ENCODE measurements at regions not wholly inside any gene's neighbourhood (a gene's known extent, or its start where the extent isn't known, plus 50 kb on each side); places are given as distances from the start of the nearest gene placed in this dataset.

DNA sequence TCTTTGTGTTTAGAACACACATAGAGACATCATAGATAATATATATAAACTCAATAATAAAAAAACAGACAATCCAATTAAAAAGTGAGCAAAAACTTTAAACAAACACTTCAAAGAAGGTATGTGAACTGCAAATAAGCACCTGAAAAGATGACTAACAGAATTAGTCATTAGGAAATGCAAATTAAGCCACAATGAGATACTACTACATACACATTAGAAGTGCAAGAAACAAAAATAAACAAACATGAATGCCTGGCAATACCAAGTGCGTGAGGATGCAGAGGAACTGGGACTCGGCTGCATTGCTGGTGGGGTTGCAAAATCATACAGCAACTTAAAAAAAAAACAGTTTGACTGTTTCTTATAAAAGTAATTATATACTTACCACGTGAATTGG is 799.0 kb downstream of the KCNJ2 start:
- TF ChIP-seq TCF12 (IDR thresholded peaks at IDR 0.05; ENCODE audit: low read depth) (no peak), CREB1 (IDR thresholded peaks at IDR 0.05; ENCODE audit: low read depth) (no peak), TEAD4 (IDR thresholded peaks at IDR 0.05) (no peak), FOXM1 (IDR thresholded peaks at IDR 0.05; ENCODE audit: borderline replicate concordance, low read depth) (no peak), RAD21 (IDR thresholded peaks at IDR 0.05; ENCODE audit: low read depth) (no peak), TAF1 (IDR thresholded peaks at IDR 0.05; ENCODE audit: low read depth) (no peak), NFIC (IDR thresholded peaks at IDR 0.05) (no peak), EP300 (IDR thresholded peaks at IDR 0.05; ENCODE audit: borderline replicate concordance) (no peak), YY1 (IDR thresholded peaks at IDR 0.05; ENCODE audit: low read depth) (no peak), ZBTB7A (IDR thresholded peaks at IDR 0.05; ENCODE audit: low read depth) (no peak), EGR1 (IDR thresholded peaks at IDR 0.05) (no peak), CEBPB (IDR thresholded peaks at IDR 0.05) (no peak)
- TF ChIP-seq, protein P1, sequence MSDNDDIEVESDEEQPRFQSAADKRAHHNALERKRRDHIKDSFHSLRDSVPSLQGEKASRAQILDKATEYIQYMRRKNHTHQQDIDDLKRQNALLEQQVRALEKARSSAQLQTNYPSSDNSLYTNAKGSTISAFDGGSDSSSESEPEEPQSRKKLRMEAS (IDR thresholded peaks at IDR 0.05): no peak
- TF ChIP-seq, protein P2, sequence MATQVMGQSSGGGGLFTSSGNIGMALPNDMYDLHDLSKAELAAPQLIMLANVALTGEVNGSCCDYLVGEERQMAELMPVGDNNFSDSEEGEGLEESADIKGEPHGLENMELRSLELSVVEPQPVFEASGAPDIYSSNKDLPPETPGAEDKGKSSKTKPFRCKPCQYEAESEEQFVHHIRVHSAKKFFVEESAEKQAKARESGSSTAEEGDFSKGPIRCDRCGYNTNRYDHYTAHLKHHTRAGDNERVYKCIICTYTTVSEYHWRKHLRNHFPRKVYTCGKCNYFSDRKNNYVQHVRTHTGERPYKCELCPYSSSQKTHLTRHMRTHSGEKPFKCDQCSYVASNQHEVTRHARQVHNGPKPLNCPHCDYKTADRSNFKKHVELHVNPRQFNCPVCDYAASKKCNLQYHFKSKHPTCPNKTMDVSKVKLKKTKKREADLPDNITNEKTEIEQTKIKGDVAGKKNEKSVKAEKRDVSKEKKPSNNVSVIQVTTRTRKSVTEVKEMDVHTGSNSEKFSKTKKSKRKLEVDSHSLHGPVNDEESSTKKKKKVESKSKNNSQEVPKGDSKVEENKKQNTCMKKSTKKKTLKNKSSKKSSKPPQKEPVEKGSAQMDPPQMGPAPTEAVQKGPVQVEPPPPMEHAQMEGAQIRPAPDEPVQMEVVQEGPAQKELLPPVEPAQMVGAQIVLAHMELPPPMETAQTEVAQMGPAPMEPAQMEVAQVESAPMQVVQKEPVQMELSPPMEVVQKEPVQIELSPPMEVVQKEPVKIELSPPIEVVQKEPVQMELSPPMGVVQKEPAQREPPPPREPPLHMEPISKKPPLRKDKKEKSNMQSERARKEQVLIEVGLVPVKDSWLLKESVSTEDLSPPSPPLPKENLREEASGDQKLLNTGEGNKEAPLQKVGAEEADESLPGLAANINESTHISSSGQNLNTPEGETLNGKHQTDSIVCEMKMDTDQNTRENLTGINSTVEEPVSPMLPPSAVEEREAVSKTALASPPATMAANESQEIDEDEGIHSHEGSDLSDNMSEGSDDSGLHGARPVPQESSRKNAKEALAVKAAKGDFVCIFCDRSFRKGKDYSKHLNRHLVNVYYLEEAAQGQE (IDR thresholded peaks at IDR 0.05; ENCODE audit: low read depth): no peak
- TF ChIP-seq, protein P3, sequence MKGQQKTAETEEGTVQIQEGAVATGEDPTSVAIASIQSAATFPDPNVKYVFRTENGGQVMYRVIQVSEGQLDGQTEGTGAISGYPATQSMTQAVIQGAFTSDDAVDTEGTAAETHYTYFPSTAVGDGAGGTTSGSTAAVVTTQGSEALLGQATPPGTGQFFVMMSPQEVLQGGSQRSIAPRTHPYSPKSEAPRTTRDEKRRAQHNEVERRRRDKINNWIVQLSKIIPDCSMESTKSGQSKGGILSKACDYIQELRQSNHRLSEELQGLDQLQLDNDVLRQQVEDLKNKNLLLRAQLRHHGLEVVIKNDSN (IDR thresholded peaks at IDR 0.05): no peak

DNA sequence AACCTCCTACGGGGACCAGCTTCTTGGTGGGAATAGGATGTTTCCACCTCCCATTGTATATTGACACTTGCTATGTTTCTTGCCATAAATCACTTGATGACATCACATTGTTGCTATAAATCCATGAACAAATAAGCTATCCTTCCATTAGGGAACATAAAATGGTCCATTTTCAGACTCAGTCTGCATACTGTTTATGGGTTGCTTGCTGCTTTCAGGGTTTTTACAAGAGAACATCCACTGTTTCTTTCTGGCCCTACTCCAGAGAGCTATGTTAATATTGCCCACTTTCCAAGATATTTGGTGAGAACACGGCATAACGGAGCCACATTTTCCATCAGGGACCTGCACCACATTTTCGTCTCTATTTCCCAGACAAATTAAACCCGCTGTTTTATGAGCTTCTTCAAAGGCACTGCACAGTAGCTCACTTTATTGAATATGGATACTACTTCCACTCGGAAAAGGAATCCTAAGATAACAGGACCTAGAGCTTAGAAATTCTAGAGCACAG is 800.2 kb downstream of the KCNJ2 start:
- no peak for TF ChIP-seq ZBTB7A (IDR thresholded peaks at IDR 0.05; ENCODE audit: low read depth)
- no peak for TF ChIP-seq EP300 (IDR thresholded peaks at IDR 0.05; ENCODE audit: borderline replicate concordance)

DNA sequence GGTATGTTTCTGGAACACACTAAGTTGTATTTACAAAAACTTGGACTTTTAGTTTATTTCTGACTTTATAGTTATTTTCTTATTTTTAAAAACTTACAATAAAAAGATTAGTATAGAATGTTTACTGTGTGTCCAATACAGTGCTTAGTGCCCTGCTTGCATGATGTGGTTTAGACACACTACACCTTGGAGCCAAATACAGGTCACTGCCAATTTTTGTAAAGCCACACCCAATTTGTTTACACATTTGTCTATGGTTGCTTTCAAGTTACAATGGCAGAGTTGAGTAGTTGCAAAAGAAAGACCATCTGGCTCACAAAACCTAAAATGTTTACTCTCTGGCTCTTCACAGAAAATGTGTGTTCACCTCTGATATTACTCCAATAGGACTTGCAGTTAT is 807.1 kb downstream of the KCNJ2 start:
- TF ChIP-seq RAD21 (IDR thresholded peaks at IDR 0.05; ENCODE audit: low read depth) (no peak), NFIC (IDR thresholded peaks at IDR 0.05) (no peak), EGR1 (IDR thresholded peaks at IDR 0.05) (no peak)

DNA sequence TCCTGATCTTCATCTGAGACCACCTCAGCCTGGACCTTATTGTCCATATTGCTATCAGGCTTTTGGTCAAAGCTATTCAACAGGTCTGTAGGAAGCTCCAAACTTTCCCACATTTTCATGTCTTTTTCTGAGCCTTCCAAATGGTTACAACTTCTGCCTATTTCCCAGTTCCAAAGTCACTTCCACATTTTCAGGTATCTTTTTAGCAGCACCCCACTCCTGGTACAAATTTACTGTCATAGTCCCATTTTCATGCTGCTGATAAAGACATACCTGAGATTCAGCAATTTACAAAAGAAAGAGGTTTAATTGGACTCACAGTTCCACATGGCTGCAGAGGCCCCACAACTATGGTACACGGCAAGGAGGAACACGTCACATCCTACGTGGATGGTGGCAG is 815.5 kb downstream of the KCNJ2 start:
- TF ChIP-seq CEBPB (IDR thresholded peaks at IDR 0.05): no peak
- TF ChIP-seq NFIC (IDR thresholded peaks at IDR 0.05): no peak
- TF ChIP-seq RAD21 (IDR thresholded peaks at IDR 0.05; ENCODE audit: low read depth): no peak
- TF ChIP-seq ZBTB7A (IDR thresholded peaks at IDR 0.05; ENCODE audit: low read depth): no peak
- no peak for TF ChIP-seq EP300 (IDR thresholded peaks at IDR 0.05; ENCODE audit: borderline replicate concordance)
- TF ChIP-seq, protein P3 (IDR thresholded peaks at IDR 0.05): no peak
- TF ChIP-seq FOXM1 (IDR thresholded peaks at IDR 0.05; ENCODE audit: borderline replicate concordance, low read depth): no peak
- TF ChIP-seq, protein P2 (IDR thresholded peaks at IDR 0.05; ENCODE audit: low read depth): no peak
- TF ChIP-seq CREB1 (IDR thresholded peaks at IDR 0.05; ENCODE audit: low read depth): no peak

DNA sequence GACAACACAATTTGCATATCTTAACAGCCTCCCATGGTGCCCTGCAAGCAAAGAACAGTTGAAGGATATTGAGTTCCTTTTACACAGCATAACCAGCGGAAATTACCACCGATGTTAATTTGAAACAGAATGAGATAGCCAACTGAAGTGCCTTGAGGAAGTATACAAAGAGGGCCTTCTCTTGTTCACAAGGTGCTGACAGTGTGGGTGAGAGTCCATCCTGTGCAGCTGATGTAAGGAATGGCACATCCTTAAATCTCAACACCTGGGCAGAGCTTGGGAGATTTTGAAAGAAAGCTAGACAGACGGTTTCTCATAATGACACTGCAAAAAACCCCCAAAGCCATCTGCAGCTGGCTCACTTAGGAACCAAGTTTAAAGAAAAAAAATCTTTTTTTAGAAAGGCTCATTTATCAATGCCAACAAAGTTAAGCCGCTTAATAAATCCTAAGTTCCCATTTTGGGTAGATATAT is 818.6 kb downstream of the KCNJ2 start:
- TF ChIP-seq CEBPB (IDR thresholded peaks at IDR 0.05): no peak
- TF ChIP-seq, protein P3 (IDR thresholded peaks at IDR 0.05): no peak
- no peak for TF ChIP-seq EP300 (IDR thresholded peaks at IDR 0.05; ENCODE audit: borderline replicate concordance)

DNA sequence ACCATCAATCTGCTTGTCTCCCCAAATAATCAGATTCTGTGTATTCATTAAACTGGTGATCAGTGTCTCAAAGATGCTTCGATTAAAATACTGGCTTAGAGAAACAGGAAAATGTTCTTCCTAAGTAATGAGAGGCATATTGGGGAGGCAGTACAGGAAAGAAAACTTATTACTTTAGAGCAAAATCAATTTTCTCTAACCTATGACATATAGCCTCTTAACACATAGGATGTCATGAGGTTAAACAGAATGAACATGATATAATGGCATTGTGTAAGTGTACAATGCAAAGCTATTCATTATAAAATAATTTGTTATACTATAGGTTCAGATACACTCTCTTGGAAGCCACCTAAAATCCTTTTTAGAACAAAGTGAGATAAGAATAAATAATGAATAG is 819.3 kb downstream of the KCNJ2 start:
- TF ChIP-seq TAF1 (IDR thresholded peaks at IDR 0.05; ENCODE audit: low read depth) (no peak), CREB1 (IDR thresholded peaks at IDR 0.05; ENCODE audit: low read depth) (no peak), FOXM1 (IDR thresholded peaks at IDR 0.05; ENCODE audit: borderline replicate concordance, low read depth) (no peak), EGR1 (IDR thresholded peaks at IDR 0.05) (no peak), TCF12 (IDR thresholded peaks at IDR 0.05; ENCODE audit: low read depth) (no peak), ZBTB7A (IDR thresholded peaks at IDR 0.05; ENCODE audit: low read depth) (no peak), TEAD4 (IDR thresholded peaks at IDR 0.05) (no peak), YY1 (IDR thresholded peaks at IDR 0.05; ENCODE audit: low read depth) (no peak), RAD21 (IDR thresholded peaks at IDR 0.05; ENCODE audit: low read depth) (no peak), CEBPB (IDR thresholded peaks at IDR 0.05) (no peak), NFIC (IDR thresholded peaks at IDR 0.05) (no peak), EP300 (IDR thresholded peaks at IDR 0.05; ENCODE audit: borderline replicate concordance) (no peak)
- TF ChIP-seq, protein P3 (IDR thresholded peaks at IDR 0.05): no peak
- TF ChIP-seq, protein P2 (IDR thresholded peaks at IDR 0.05; ENCODE audit: low read depth): no peak
- TF ChIP-seq, protein P1 (IDR thresholded peaks at IDR 0.05): no peak
